GM12873 (cell line): ENCODE measurements at regions not wholly inside any gene's neighbourhood (a gene's known extent, or its start where the extent isn't known, plus 50 kb on each side); places are given as distances from the start of the nearest gene placed in this dataset.

Source experiments
- TF ChIP-seq, protein P1 (sequence below): IDR thresholded peaks from 2 replicates; pipeline ENCODE4 v1.5.1; 2012; ENCODE audit warnings: low read depth, mild to moderate bottlenecking, moderate library complexity, low read length, control low read depth; ENCODE audit not compliant: insufficient read depth; ENCODE audit errors: missing control alignments

DNA sequence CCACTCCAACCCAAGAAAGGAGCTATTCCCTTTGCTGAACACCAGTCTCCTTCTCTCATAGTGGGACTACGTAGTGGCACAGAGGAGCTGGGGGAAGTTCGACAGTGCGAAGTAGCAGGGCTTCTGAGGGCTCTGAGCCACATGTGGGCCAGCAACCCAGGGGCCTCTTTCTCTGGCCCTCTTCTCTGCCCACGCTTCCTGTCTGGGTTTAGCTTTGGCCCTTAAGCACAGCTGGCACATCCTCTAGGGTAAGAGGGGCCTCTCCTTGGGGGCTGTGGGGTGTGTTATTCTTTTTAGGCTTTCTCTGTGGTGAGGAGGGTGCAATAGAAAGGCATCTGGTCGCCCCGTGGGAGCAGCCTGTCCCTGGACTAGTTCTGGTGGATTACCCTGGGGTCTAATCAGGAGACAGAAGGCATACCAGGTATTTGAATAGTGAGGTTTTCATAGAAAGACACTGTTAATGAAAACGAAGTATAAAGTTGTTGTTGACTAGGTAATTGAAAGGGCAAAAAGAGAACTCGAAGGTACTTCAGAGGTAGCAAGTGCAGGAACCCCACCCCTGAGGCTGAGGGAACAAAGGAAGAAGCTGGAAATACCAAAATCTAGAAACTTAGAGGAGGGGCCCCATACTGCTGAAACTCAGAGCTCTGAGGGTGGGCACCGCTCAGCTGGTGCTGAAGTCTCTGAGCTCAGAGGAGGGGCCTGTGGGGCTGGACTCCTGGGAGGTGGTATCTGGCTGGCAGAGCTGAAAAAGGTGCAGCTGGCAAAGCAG, 151.9 kb upstream of the RPS6KA3 start:
- TF ChIP-seq, protein P1, sequence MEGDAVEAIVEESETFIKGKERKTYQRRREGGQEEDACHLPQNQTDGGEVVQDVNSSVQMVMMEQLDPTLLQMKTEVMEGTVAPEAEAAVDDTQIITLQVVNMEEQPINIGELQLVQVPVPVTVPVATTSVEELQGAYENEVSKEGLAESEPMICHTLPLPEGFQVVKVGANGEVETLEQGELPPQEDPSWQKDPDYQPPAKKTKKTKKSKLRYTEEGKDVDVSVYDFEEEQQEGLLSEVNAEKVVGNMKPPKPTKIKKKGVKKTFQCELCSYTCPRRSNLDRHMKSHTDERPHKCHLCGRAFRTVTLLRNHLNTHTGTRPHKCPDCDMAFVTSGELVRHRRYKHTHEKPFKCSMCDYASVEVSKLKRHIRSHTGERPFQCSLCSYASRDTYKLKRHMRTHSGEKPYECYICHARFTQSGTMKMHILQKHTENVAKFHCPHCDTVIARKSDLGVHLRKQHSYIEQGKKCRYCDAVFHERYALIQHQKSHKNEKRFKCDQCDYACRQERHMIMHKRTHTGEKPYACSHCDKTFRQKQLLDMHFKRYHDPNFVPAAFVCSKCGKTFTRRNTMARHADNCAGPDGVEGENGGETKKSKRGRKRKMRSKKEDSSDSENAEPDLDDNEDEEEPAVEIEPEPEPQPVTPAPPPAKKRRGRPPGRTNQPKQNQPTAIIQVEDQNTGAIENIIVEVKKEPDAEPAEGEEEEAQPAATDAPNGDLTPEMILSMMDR, result no peak

DNA sequence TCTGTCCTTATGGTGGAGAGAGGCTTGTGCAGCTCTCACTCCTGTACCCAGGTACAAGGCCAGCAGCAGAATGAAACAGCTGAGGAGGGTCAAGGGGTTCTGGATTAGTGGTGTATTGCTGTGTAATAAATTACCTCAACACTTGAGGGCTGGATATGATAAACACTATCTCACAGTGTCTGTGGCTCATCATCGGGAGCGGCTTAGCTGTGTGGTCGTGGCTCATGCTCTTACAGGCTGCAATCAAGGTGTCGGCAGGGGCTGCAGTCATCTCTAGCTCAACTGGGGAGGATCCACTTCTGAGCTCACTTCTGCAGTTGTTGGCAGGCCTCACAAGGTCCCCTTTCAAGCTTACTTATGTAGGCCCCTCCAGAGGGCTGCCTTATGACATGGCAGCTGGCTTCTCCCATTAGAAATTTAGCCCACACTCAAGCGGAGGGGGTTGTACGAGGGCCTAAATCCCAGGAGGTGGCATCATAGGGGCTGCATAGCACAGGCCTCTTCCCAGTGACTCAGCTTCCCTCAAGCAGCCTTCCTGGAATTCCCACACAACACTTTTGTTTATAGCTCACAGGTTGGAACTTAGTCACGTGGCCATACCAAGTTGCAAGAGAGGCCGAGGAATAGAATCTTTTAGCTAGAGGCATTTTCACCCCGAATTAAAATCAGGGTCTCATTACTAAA, 148.2 kb upstream of the RPS6KA3 start:
- TF ChIP-seq, protein P1, result no peak

DNA sequence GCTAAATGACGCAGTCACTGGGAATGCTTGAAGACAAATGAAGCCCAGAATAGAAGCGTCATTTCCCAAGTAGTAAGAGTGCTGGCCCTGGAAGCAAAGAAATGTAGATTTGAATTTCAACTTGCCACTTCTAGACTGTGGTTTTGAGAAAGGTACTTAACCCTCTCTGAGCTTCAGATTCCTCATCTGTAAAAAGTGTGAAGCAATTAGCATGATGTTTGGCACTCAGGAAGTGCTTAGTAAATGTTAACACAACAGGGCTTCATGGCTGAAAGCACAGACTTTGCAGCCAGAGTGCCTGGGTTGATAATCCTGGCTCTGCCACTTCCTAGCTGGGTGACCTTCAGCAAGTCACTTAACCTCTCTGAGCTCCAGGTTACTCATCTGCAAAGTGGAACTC, 147.4 kb upstream of the RPS6KA3 start:
- TF ChIP-seq, protein P1, result no peak

DNA sequence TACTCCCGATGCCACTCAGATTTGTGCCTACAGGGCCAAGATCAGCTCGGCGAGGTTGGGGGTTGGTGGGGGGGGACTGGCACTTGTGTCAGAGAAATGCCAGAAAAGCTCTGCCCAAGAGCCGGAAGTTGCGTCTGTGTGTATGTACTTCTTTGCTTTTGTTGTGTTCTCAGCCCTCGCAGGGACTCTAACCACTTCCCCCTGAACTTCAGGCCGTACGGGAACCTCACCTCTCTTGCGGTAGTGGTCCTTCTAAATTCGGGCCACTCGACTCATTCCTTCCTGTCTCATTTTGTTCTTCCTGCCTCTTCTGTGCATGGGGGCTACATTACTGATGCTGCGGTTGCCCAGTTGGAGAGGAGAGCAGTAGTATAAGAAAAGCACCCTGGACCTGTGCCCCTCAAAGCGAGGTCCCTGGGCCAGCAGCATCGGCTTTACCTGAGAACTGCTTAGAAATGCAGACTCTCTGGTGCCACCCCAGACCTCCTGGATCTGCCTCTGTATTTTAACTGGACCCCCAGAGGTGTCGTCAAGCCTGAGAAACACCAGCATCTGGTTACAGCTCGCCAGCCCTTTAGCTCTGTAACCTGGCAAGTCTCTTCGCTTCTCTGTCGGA, 146.3 kb upstream of the RPS6KA3 start:
- TF ChIP-seq, protein P1, result no peak

DNA sequence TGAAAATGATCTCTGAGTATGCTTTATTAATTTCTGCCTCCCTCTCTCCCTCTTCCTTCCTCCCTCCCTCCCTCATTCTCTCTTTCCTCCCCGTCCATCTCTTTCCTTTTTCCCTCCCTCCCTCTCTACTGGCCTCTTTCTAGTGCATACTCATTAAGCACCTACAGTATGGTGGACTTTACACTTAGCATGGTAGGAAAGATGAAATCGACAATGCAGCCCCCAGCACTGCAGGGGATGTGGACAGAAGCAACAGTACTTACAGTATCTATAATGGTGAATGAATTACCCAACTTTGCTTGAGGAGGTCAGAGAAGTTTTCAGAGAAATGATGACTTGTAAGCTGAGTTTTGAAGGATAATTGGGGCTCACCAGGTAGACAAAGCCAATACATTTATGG, 143.8 kb upstream of the RPS6KA3 start:
- TF ChIP-seq, protein P1, result no peak

DNA sequence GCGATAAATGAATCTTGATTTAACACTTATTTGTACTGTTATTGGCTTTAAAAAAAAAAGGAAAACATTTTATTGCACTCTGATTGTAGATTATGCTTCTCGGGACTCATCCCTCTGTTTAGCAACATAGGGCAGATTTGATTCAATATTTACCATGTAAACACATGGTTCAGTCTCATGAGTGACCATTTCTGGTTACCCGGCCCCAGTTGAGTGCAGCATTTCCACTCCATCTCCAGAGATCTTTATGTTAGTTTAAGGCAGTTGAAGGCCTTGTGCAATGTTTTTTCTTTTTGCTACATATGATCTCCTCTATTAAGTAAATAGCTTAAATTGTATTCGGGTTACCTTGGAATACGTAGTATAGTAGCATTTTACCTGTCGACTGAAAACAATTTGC, 143.3 kb upstream of the RPS6KA3 start:
- TF ChIP-seq, protein P1, result no peak

DNA sequence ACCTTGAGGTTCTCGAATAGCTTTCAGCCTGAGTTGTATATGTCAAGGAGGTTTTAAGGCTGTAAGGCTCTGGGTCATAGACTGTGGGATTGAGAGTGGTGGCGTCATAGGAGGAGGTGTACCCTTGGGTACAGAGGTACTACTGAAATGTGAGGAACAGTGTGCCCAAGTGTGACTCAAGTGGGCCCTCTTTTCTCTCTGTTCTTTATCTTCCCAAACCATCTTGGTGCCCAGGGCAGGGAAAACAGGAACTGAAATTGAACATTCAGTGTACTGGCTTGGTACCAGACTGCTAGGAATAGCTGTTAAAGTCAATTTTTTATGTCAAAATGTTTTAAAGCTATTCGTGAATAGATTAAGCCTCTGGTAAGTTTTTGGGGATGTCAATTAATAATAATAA, 136.2 kb upstream of the RPS6KA3 start:
- TF ChIP-seq, protein P1, result no peak
